ENCODE measurements at regions not wholly inside any gene's neighbourhood (a gene's known extent, or its start where the extent isn't known, plus 50 kb on each side); places are given as distances from the start of the nearest gene placed in this dataset.

DNA sequence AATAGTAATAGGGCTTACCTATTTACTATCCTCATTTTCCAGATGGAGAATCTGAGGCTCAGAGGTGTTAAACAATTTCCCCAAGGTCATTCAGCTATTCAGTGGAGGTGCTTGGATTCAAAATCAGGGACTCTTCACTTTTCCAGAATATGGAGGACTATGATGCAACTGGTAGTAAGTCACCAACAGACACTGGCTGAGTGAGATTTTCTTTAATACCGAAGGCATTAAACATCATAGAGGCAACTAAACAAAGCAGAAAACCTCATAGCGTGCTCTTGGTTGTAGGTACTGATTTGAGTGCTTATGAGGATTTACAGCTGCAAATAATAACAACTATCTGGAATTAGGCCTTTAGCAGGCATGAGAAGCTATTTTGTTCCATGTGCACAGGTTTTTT is 134.4 kb downstream of the DLEU7 start:
- TF ChIP-seq, protein P1, sequence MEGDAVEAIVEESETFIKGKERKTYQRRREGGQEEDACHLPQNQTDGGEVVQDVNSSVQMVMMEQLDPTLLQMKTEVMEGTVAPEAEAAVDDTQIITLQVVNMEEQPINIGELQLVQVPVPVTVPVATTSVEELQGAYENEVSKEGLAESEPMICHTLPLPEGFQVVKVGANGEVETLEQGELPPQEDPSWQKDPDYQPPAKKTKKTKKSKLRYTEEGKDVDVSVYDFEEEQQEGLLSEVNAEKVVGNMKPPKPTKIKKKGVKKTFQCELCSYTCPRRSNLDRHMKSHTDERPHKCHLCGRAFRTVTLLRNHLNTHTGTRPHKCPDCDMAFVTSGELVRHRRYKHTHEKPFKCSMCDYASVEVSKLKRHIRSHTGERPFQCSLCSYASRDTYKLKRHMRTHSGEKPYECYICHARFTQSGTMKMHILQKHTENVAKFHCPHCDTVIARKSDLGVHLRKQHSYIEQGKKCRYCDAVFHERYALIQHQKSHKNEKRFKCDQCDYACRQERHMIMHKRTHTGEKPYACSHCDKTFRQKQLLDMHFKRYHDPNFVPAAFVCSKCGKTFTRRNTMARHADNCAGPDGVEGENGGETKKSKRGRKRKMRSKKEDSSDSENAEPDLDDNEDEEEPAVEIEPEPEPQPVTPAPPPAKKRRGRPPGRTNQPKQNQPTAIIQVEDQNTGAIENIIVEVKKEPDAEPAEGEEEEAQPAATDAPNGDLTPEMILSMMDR (conservative IDR thresholded peaks at IDR 0.05 in 1 of 2, IDR thresholded peaks at IDR 0.05 in 1 of 2; ENCODE audit: low read depth in 1 of 2, low read length in 2 of 2), result no peak
- no peak for TF ChIP-seq EZH2 (IDR thresholded peaks at IDR 0.05; ENCODE audit: low read length, missing control alignments)

Data from fibroblast of lung (primary cell).